ENCODE measurements at regions not wholly inside any gene's neighbourhood (a gene's known extent, or its start where the extent isn't known, plus 50 kb on each side); places are given as distances from the start of the nearest gene placed in this dataset.

GRCh38 chr13:74449811-74450524 is 315.8 kb upstream of the KLF12 start:
- DNase-seq: no peak

- no peak for DNase-seq
Observed at GRCh38 chr13:74444864-74445479, 310.8 kb upstream of the KLF12 start.

- peak; percentile 17 for DNase-seq
Observed at GRCh38 chr13:74444161-74444571, 310.0 kb upstream of the KLF12 start.

GRCh38 chr13:74443631-74444030 is 309.4 kb upstream of the KLF12 start:
- DNase-seq: no peak

GRCh38 chr13:74442751-74443150 is 308.5 kb upstream of the KLF12 start:
- no peak for DNase-seq

- no peak for DNase-seq
Observed at GRCh38 chr13:74438901-74439300, 304.7 kb upstream of the KLF12 start.

GRCh38 chr13:74434782-74435181 is 300.6 kb upstream of the KLF12 start:
- DNase-seq: no peak

GRCh38 chr13:74424455-74424854 is 290.3 kb upstream of the KLF12 start:
- no peak for DNase-seq

GRCh38 chr13:74423434-74423833 is 289.2 kb upstream of the KLF12 start:
- DNase-seq: no peak

GRCh38 chr13:74414458-74414857 is 280.3 kb upstream of the KLF12 start:
- DNase-seq: no peak

- DNase-seq: no peak
Observed at GRCh38 chr13:74413482-74413881, 279.3 kb upstream of the KLF12 start.

GRCh38 chr13:74409551-74409950 is 275.3 kb upstream of the KLF12 start:
- DNase-seq: no peak

GRCh38 chr13:74406420-74406819 is 272.2 kb upstream of the KLF12 start:
- DNase-seq: no peak

- DNase-seq: no peak
Observed at GRCh38 chr13:74398599-74398998, 264.4 kb upstream of the KLF12 start.

- no peak for DNase-seq
Observed at GRCh38 chr13:74389056-74389455, 254.9 kb upstream of the KLF12 start.

GRCh38 chr13:74388626-74389025 is 254.4 kb upstream of the KLF12 start:
- no peak for DNase-seq

- no peak for DNase-seq
Observed at GRCh38 chr13:74372511-74372910, 238.3 kb upstream of the KLF12 start.

GRCh38 chr13:74367193-74367592 is 233.0 kb upstream of the KLF12 start:
- no peak for DNase-seq

GRCh38 chr13:74361274-74361673 is 227.1 kb upstream of the KLF12 start:
- no peak for DNase-seq

GRCh38 chr13:74346960-74347359 is 212.8 kb upstream of the KLF12 start:
- DNase-seq: no peak

GRCh38 chr13:74338341-74338740 is 204.1 kb upstream of the KLF12 start:
- no peak for DNase-seq

- no peak for DNase-seq
Observed at GRCh38 chr13:74336546-74336945, 202.3 kb upstream of the KLF12 start.

- DNase-seq: no peak
Observed at GRCh38 chr13:74335370-74335769, 201.2 kb upstream of the KLF12 start.

- DNase-seq: no peak
Observed at GRCh38 chr13:74329962-74330361, 195.8 kb upstream of the KLF12 start.

GRCh38 chr13:74325106-74325505 is 190.9 kb upstream of the KLF12 start:
- DNase-seq: no peak

Measured in NCI-H1048 (cell line).